DND-41 (cell line): ENCODE measurements at regions not wholly inside any gene's neighbourhood (a gene's known extent, or its start where the extent isn't known, plus 50 kb on each side); places are given as distances from the start of the nearest gene placed in this dataset.

Experiments
- ATAC-seq: fragments of 200-7000 bp; cut with Tn5 transposase; 3 replicates; pipeline ENCODE4 v1.9.1; 2021; ENCODE audit warnings: low read depth; ENCODE audit not compliant: insufficient read depth
- DNase-seq: peaks from one replicate; pipeline ENCODE4 v3.0.0-alpha.2; 2020
- H2AFZ ChIP-seq: 2 replicates; pipeline ENCODE4 v1.6.0; 2012; ENCODE audit warnings: low read depth, low read length
- H3K27ac ChIP-seq: 2 replicates; pipeline ENCODE4 v1.5.1; 2012; ENCODE audit warnings: low read length, inconsistent platforms
- H3K27me3 ChIP-seq: fragments of 200-600 bp; sonication (generic); 2 replicates; pipeline ENCODE4 v1.6.0; 2012; ENCODE audit warnings: low read length, mild to moderate bottlenecking, inconsistent platforms; ENCODE audit not compliant: insufficient read depth, poor library complexity
- H3K36me3 ChIP-seq: 2 replicates; pipeline ENCODE4 v1.5.1; 2012; ENCODE audit warnings: low read length, inconsistent platforms; ENCODE audit not compliant: insufficient read depth
- H3K4me1 ChIP-seq: 2 replicates; pipeline ENCODE4 v1.5.1; 2012; ENCODE audit warnings: mild to moderate bottlenecking, low read length; ENCODE audit not compliant: insufficient read depth
- H3K4me2 ChIP-seq: 2 replicates; pipeline ENCODE4 v1.6.0; 2012; ENCODE audit warnings: mild to moderate bottlenecking, moderate library complexity, low read length, inconsistent platforms; ENCODE audit not compliant: insufficient read depth
- H3K4me3 ChIP-seq, 2 experiments: fragments of 200-600 bp in 1 of 2; shearing (Covaris generic) in 1 of 2; 2 replicates each; pipeline ENCODE4 v1.5.1; 2012 to 2016; ENCODE audit warnings: inconsistent platforms in 2 of 2, low read length in 2 of 2, mild to moderate bottlenecking in 2 of 2, low read depth in 1 of 2, moderate library complexity in 1 of 2
- H3K79me2 ChIP-seq: 2 replicates; pipeline ENCODE4 v1.6.0; 2012; ENCODE audit warnings: low read length, inconsistent platforms; ENCODE audit not compliant: insufficient read depth
- H3K9ac ChIP-seq: 2 replicates; pipeline ENCODE4 v1.6.0; 2012; ENCODE audit warnings: low read depth, mild to moderate bottlenecking, inconsistent platforms, low read length, moderate library complexity
- H3K9me3 ChIP-seq: 2 replicates; pipeline ENCODE4 v1.5.1; 2012; ENCODE audit warnings: low read length, moderate library complexity, mild to moderate bottlenecking, inconsistent platforms; ENCODE audit not compliant: insufficient read depth, severe bottlenecking
- H4K20me1 ChIP-seq: 2 replicates; pipeline ENCODE4 v1.6.0; 2012; ENCODE audit warnings: low read length; ENCODE audit not compliant: insufficient read depth
- CTCF ChIP-seq: IDR thresholded peaks from 2 replicates; pipeline ENCODE4 v1.5.1; 2012; ENCODE audit warnings: borderline replicate concordance, low read length, moderate library complexity, mild to moderate bottlenecking; ENCODE audit not compliant: poor library complexity, severe bottlenecking; ENCODE audit errors: extremely low read depth
- EZH2 ChIP-seq: IDR thresholded peaks from 3 replicates; pipeline ENCODE4 v1.6.1; 2012; ENCODE audit warnings: borderline replicate concordance, low read depth, mild to moderate bottlenecking, moderate library complexity, low read length, inconsistent platforms; ENCODE audit not compliant: severe bottlenecking

GRCh38 chr11:23765682-23766252 is 731.1 kb upstream of the LUZP2 start:
- Histone ChIP-seq H3K9ac (no peak overlapping the region), H3K4me3 (no peak overlapping the region), H3K9me3 (peaks cover 38% of the 10 kb centered on the region), H3K79me2 (no peaks in the 10 kb centered on the region), H3K36me3 (no peaks in the 10 kb centered on the region), H3K4me1 (no peaks in the 10 kb centered on the region), H4K20me1 (no peaks in the 10 kb centered on the region), H3K27ac (no peak overlapping the region), H3K4me2 (no peak overlapping the region), H3K27me3 (no peaks in the 10 kb centered on the region), H2AFZ (no peak overlapping the region)
- no peak for ATAC-seq
- no peak for DNase-seq
- TF ChIP-seq CTCF (no peak), EZH2 (no peak)

GRCh38 chr11:23767576-23767975 is 729.3 kb upstream of the LUZP2 start:
- Histone ChIP-seq H3K9ac (no peak overlapping the region), H2AFZ (no peak overlapping the region), H3K4me2 (no peak overlapping the region), H3K9me3 (peaks cover 39% of the 10 kb centered on the region), H3K79me2 (no peaks in the 10 kb centered on the region), H3K4me1 (no peaks in the 10 kb centered on the region), H3K4me3 (no peak overlapping the region), H3K27me3 (no peaks in the 10 kb centered on the region), H3K36me3 (no peaks in the 10 kb centered on the region), H3K27ac (no peak overlapping the region), H4K20me1 (no peaks in the 10 kb centered on the region)
- TF ChIP-seq EZH2 (no peak), CTCF (no peak)
- ATAC-seq: no peak
- no peak for DNase-seq

- DNase-seq (no peak), ATAC-seq (no peak)
- H3K27me3 ChIP-seq: no peaks in the 10 kb centered on the region
- H3K4me3 ChIP-seq: no peak overlapping the region; a peak in 1 of 4 replicates
- H3K27ac ChIP-seq: no peak overlapping the region
- TF ChIP-seq CTCF: no peak
- no peak for TF ChIP-seq EZH2
- H3K9ac ChIP-seq: no peak overlapping the region
- H3K79me2 ChIP-seq: no peaks in the 10 kb centered on the region
- H3K4me2 ChIP-seq: no peak overlapping the region
- peaks cover 39% of the 10 kb centered on the region for H3K9me3 ChIP-seq
- H3K36me3 ChIP-seq: no peaks in the 10 kb centered on the region
- no peak overlapping the region for H2AFZ ChIP-seq
- H3K4me1 ChIP-seq: no peaks in the 10 kb centered on the region
- no peaks in the 10 kb centered on the region for H4K20me1 ChIP-seq
Measured at GRCh38 chr11:23769214-23769613, 727.6 kb upstream of the LUZP2 start.

GRCh38 chr11:23772081-23772480 is 724.8 kb upstream of the LUZP2 start:
- Histone ChIP-seq H3K4me2 (no peak overlapping the region), H2AFZ (no peak overlapping the region), H3K79me2 (no peaks in the 10 kb centered on the region), H3K36me3 (no peaks in the 10 kb centered on the region), H3K4me1 (no peaks in the 10 kb centered on the region), H4K20me1 (no peaks in the 10 kb centered on the region), H3K27me3 (no peaks in the 10 kb centered on the region), H3K9ac (no peak overlapping the region), H3K9me3 (peaks cover 31% of the 10 kb centered on the region), H3K27ac (no peak overlapping the region), H3K4me3 (no peak overlapping the region)
- ATAC-seq (no peak), DNase-seq (no peak)
- TF ChIP-seq CTCF (no peak), EZH2 (no peak)
